Endothelial cell of umbilical vein (primary cell): ENCODE measurements at regions not wholly inside any gene's neighbourhood (a gene's known extent, or its start where the extent isn't known, plus 50 kb on each side); places are given as distances from the start of the nearest gene placed in this dataset.

Source experiments
- BruUV-seq: library from RNA; stranded (reverse); fragments of 400-500 nt; replicated peaks from 2 replicates; lab custom pipeline; 2021; lab: Mats Ljungman, UMichigan
- CTCF ChIA-PET: fragments of 300-600, 350-600 bp; sonication (Branson Sonifier 250); formaldehyde crosslinking; loops from one replicate; lab custom pipeline; 2021; ENCODE audit warnings: antibody characterized with exemption, inconsistent platforms; lab: Charles Lee
- POLR2A ChIA-PET: fragments of 300-600, 350-600 bp; sonication (Branson Sonifier 250); formaldehyde crosslinking; loops from one replicate; lab custom pipeline; 2021; ENCODE audit warnings: antibody characterized with exemption, inconsistent platforms; lab: Charles Lee
- DNase-seq: peaks from one replicate; pipeline ENCODE4 v3.0.0-alpha.2; 2011; ENCODE audit warnings: low read depth, low spot score
- FAIRE-seq: peaks from 2 replicates; lab custom pipeline; 2011; peaks lifted over from hg19 to GRCh38; lab: Jason Lieb, UNC
- H2AFZ ChIP-seq: 2 replicates; pipeline ENCODE4 v1.6.0; 2012; ENCODE audit warnings: low read depth, low read length, control low read depth, inconsistent platforms
- H3K27ac ChIP-seq: 2 replicates; pipeline ENCODE4 v1.5.1; 2011; ENCODE audit warnings: low read depth, mild to moderate bottlenecking, control low read depth, low read length, moderate library complexity; ENCODE audit not compliant: insufficient read depth
- H3K27me3 ChIP-seq, 2 experiments: 2 replicates each; pipeline versions ENCODE4 v1.6.0 to v1.6.1; 2011; ENCODE audit warnings: low read length in 2 of 2, mixed read lengths in 1 of 2; ENCODE audit not compliant: control insufficient read depth in 2 of 2, insufficient read depth in 2 of 2
- H3K36me3 ChIP-seq, 2 experiments: 2 replicates in 1 of 2; 3 replicates in 1 of 2; pipeline ENCODE4 v1.5.1; 2011; ENCODE audit warnings: low read length in 2 of 2, mild to moderate bottlenecking in 1 of 2, moderate library complexity in 1 of 2; ENCODE audit not compliant: control insufficient read depth in 2 of 2, insufficient read depth in 2 of 2; ENCODE audit errors: extremely low read depth in 1 of 2
- H3K4me1 ChIP-seq: 3 replicates; pipeline ENCODE4 v1.5.1; 2011; ENCODE audit warnings: mild to moderate bottlenecking, low read length; ENCODE audit not compliant: control insufficient read depth, insufficient read depth; ENCODE audit errors: extremely low read depth
- H3K4me2 ChIP-seq: 2 replicates; pipeline ENCODE4 v1.6.1; 2011; ENCODE audit warnings: low read length, control low read depth, mixed read lengths; ENCODE audit not compliant: insufficient read depth
- H3K4me3 ChIP-seq, 3 experiments: fragments of 200-600 bp in 1 of 3; sonication (generic), shearing (Covaris generic) in 1 of 3; replicated peaks in 1 of 3; 2 replicates each; pipeline ENCODE4 v1.5.1; 2011 to 2016; ENCODE audit warnings: control low read depth in 3 of 3, low read length in 3 of 3, mild to moderate bottlenecking in 2 of 3, inconsistent platforms in 1 of 3, low read depth in 1 of 3, moderate library complexity in 1 of 3; ENCODE audit not compliant: insufficient read depth in 1 of 3
- H3K79me2 ChIP-seq: 2 replicates; pipeline ENCODE4 v1.6.0; 2012; ENCODE audit warnings: low read length, inconsistent platforms; ENCODE audit not compliant: control insufficient read depth, insufficient read depth
- H3K9ac ChIP-seq: replicated peaks from 2 replicates; pipeline ENCODE3; 2011; ENCODE audit warnings: low read length, control low read depth; ENCODE audit not compliant: insufficient read depth; ENCODE audit errors: extremely low read depth
- H3K9me1 ChIP-seq: replicated peaks from 3 replicates; pipeline ENCODE4 v1.6.0; 2011; ENCODE audit warnings: mild to moderate bottlenecking, low read length; ENCODE audit not compliant: control insufficient read depth, insufficient read depth; ENCODE audit errors: extremely low read depth
- H3K9me3 ChIP-seq: replicated peaks from 2 replicates; pipeline ENCODE4 v1.5.1; 2012; ENCODE audit warnings: low read length, inconsistent platforms; ENCODE audit not compliant: control insufficient read depth, insufficient read depth
- H4K20me1 ChIP-seq: replicated peaks from 2 replicates; pipeline ENCODE3; 2011; ENCODE audit warnings: mild to moderate bottlenecking, low read length; ENCODE audit not compliant: control insufficient read depth, insufficient read depth; ENCODE audit errors: extremely low read depth
- CTCF ChIP-seq, 2 donors: IDR thresholded peaks; 1 replicate in 1 of 2; 2 replicates in 1 of 2; pipeline ENCODE4 v1.5.1; 2011; ENCODE audit warnings: low read length in 2 of 2, mild to moderate bottlenecking in 2 of 2, moderate library complexity in 2 of 2, control low read depth in 1 of 2, inconsistent platforms in 1 of 2, low read depth in 1 of 2; ENCODE audit not compliant: insufficient read depth in 1 of 2; ENCODE audit errors: extremely low read depth in 1 of 2
- EZH2 ChIP-seq: IDR thresholded peaks from 2 replicates; pipeline ENCODE4 v1.6.1; 2012; ENCODE audit warnings: borderline replicate concordance, low read depth, mild to moderate bottlenecking, moderate library complexity, low read length, inconsistent platforms; ENCODE audit not compliant: severe bottlenecking
- FOS ChIP-seq: IDR thresholded peaks from 2 replicates; pipeline ENCODE4 v1.6.1; 2011; ENCODE audit warnings: mild to moderate bottlenecking, low read length, moderate library complexity, borderline replicate concordance; ENCODE audit not compliant: insufficient read depth
- GATA2 ChIP-seq: IDR thresholded peaks from 2 replicates; pipeline ENCODE4 v1.7.0; 2011; ENCODE audit warnings: low read depth, mild to moderate bottlenecking, moderate library complexity, mixed read lengths, low read length; ENCODE audit not compliant: insufficient read length, insufficient read depth
- JUN ChIP-seq: IDR thresholded peaks from 2 replicates; pipeline ENCODE4 v1.6.1; 2011; ENCODE audit warnings: borderline replicate concordance, low read depth; ENCODE audit not compliant: insufficient read length, insufficient read depth
- MAX ChIP-seq: IDR thresholded peaks from 2 replicates; pipeline ENCODE4 v1.6.1; 2011; ENCODE audit not compliant: insufficient read depth, insufficient read length
- MYC ChIP-seq: IDR thresholded peaks from one replicate; pipeline ENCODE4 v1.6.1; 2011; ENCODE audit warnings: mild to moderate bottlenecking, low read depth, low read length
- POLR2A ChIP-seq: IDR thresholded peaks from 2 replicates; pipeline ENCODE4 v1.6.1; 2012; ENCODE audit warnings: low read depth, mild to moderate bottlenecking, control low read depth, low read length
- POLR2AphosphoS5 ChIP-seq: IDR thresholded peaks from 2 replicates; pipeline ENCODE4 v1.6.1; 2012; ENCODE audit warnings: low read depth, mild to moderate bottlenecking, control low read depth, low read length, moderate library complexity; ENCODE audit not compliant: insufficient read depth
- dilution Hi-C: fragments of 300-500 bp; cut with MboI; formaldehyde crosslinking; loops from one replicate; pipeline ENCODE4 v1.15.0; 2019; ENCODE audit warnings: low sequenced_read_pairs; ENCODE audit not compliant: extremely low pct_ligation_motif_present
- intact Hi-C: fragments of 100-400 bp; cut with micrococcal nuclease; formaldehyde crosslinking; loops from one replicate; pipeline ENCODE4 v1.10.0; 2022

GRCh38 chrX:121858867-121859647 is 811.6 kb downstream of the GLUD2 start:
- CTCF ChIA-PET, result no interaction called here

GRCh38 chrX:121863976-121864375 is 816.6 kb downstream of the GLUD2 start:
- no peak overlapping the region for H3K27ac ChIP-seq

More at GRCh38 chrX:121858867-121859647, 811.6 kb downstream of the GLUD2 start:
- no peaks in the 10 kb centered on the region for H3K9me3 ChIP-seq
- BruUV-seq, result no TSS peak
- FAIRE-seq, result no peak
- H3K9me1 ChIP-seq, result no peaks in the 10 kb centered on the region
- H3K36me3 ChIP-seq, result no peaks in the 10 kb centered on the region
- no peak overlapping the region for H3K4me2 ChIP-seq
- H4K20me1 ChIP-seq, result no peaks in the 10 kb centered on the region
- no peaks in the 10 kb centered on the region for H3K27me3 ChIP-seq
- no peak overlapping the region for H3K9ac ChIP-seq
- TF ChIP-seq EZH2 (no peak), JUN (no peak), FOS (no peak), MAX (no peak), GATA2 (no peak), POLR2AphosphoS5 (no peak), MYC (no peak)
- H3K4me1 ChIP-seq, result no peaks in the 10 kb centered on the region
- POLR2A ChIA-PET, result no interaction called here
- dilution Hi-C loops, result no loop called here
- H3K27ac ChIP-seq, result no peak overlapping the region
- H3K4me3 ChIP-seq, result no peak overlapping the region
- intact Hi-C loops, result no loop called here
- no peak for DNase-seq
- no peaks in the 10 kb centered on the region for H3K79me2 ChIP-seq
- no peak overlapping the region for H2AFZ ChIP-seq

More at GRCh38 chrX:121863976-121864375, 816.6 kb downstream of the GLUD2 start:
- Histone ChIP-seq H3K36me3 (no peaks in the 10 kb centered on the region), H4K20me1 (no peaks in the 10 kb centered on the region), H3K9ac (no peak overlapping the region), H3K4me2 (no peak overlapping the region), H3K9me3 (no peaks in the 10 kb centered on the region), H2AFZ (no peak overlapping the region), H3K4me1 (no peaks in the 10 kb centered on the region), H3K4me3 (no peak overlapping the region), H3K9me1 (no peaks in the 10 kb centered on the region), H3K79me2 (no peaks in the 10 kb centered on the region), H3K27me3 (no peaks in the 10 kb centered on the region)
- ChIA-PET POLR2A (no interaction called here), CTCF (no interaction called here)
- intact Hi-C loops (no loop called here), dilution Hi-C loops (no loop called here)
- TF ChIP-seq POLR2A, result no peak
- no peak for TF ChIP-seq FOS
- no peak for TF ChIP-seq EZH2
- no peak for TF ChIP-seq POLR2AphosphoS5
- no peak for TF ChIP-seq MYC
- no peak for TF ChIP-seq GATA2
- no peak for TF ChIP-seq JUN
- TF ChIP-seq MAX, result no peak
- TF ChIP-seq CTCF (IDR thresholded peaks at IDR 0.05; ENCODE audit: extremely low read depth in 1 of 2, insufficient read depth in 1 of 2, low read depth in 1 of 2, low read length in 2 of 2), result no peak
- DNase-seq, result no peak
- no peak for FAIRE-seq
- no TSS peak for BruUV-seq
